Osteoblast (primary cell): ENCODE measurements at regions not wholly inside any gene's neighbourhood (a gene's known extent, or its start where the extent isn't known, plus 50 kb on each side); places are given as distances from the start of the nearest gene placed in this dataset.

Experiments
- DNase-seq: peaks from one replicate; pipeline ENCODE4 v3.0.0; 2011; ENCODE audit warnings: low spot score, mixed read lengths; ENCODE audit not compliant: insufficient read length; ENCODE audit errors: missing footprints
- H2AFZ ChIP-seq: 2 replicates; pipeline ENCODE4 v1.6.0; 2011; ENCODE audit warnings: mild to moderate bottlenecking, low read length
- H3K27ac ChIP-seq: 2 replicates; pipeline ENCODE4 v1.5.1; 2011; ENCODE audit warnings: mild to moderate bottlenecking, low read depth, low read length, moderate library complexity
- H3K27me3 ChIP-seq: 2 replicates; pipeline ENCODE4 v1.6.0; 2012; ENCODE audit warnings: mild to moderate bottlenecking, control low read depth, inconsistent platforms, low read length, moderate library complexity; ENCODE audit not compliant: insufficient read depth
- H3K36me3 ChIP-seq: 2 replicates; pipeline ENCODE4 v1.5.1; 2011; ENCODE audit warnings: mild to moderate bottlenecking, low read length, control low read depth, moderate library complexity; ENCODE audit not compliant: insufficient read depth
- H3K4me1 ChIP-seq: 2 replicates; pipeline ENCODE4 v1.5.1; 2011; ENCODE audit warnings: mild to moderate bottlenecking, low read length, control low read depth, moderate library complexity; ENCODE audit not compliant: insufficient read depth
- H3K4me2 ChIP-seq: 2 replicates; pipeline ENCODE4 v1.6.0; 2011; ENCODE audit warnings: mild to moderate bottlenecking, low read length; ENCODE audit not compliant: insufficient read depth
- H3K4me3 ChIP-seq: fragments of 200-600 bp; sonication (generic); 3 replicates; pipeline ENCODE4 v1.5.1; 2012; ENCODE audit warnings: mild to moderate bottlenecking, low read length, inconsistent platforms; ENCODE audit not compliant: insufficient read depth
- H3K79me2 ChIP-seq: 2 replicates; pipeline ENCODE4 v1.6.0; 2012; ENCODE audit warnings: mild to moderate bottlenecking, low read length, control low read depth, inconsistent platforms; ENCODE audit not compliant: insufficient read depth
- H3K9me3 ChIP-seq: 2 replicates; pipeline ENCODE4 v1.5.1; 2011; ENCODE audit warnings: low read depth, low read length, control low read depth
- H4K20me1 ChIP-seq: 2 replicates; pipeline ENCODE4 v1.6.0; 2012; ENCODE audit warnings: mild to moderate bottlenecking, low read length, control low read depth; ENCODE audit not compliant: insufficient read depth
- CTCF ChIP-seq: IDR thresholded peaks from 2 replicates; pipeline ENCODE4 v1.5.1; 2011; ENCODE audit warnings: mild to moderate bottlenecking, low read depth, low read length, moderate library complexity; ENCODE audit errors: extremely low read depth

- Histone ChIP-seq H2AFZ (no peak overlapping the region), H3K36me3 (no peaks in the 10 kb centered on the region), H3K27me3 (no peaks in the 10 kb centered on the region), H3K4me3 (no peak overlapping the region), H3K27ac (no peak overlapping the region), H3K4me1 (no peaks in the 10 kb centered on the region), H3K79me2 (no peaks in the 10 kb centered on the region), H4K20me1 (no peaks in the 10 kb centered on the region), H3K9me3 (peaks cover 2% of the 10 kb centered on the region), H3K4me2 (no peak overlapping the region)
- TF ChIP-seq CTCF: no peak
- no peak for DNase-seq
Observed at GRCh38 chr6:156258981-156259380, 518.2 kb upstream of the ARID1B start.

GRCh38 chr6:156256161-156256560, 521.0 kb upstream of the ARID1B start:
- TF ChIP-seq CTCF: no peak
- Histone ChIP-seq H2AFZ (no peak overlapping the region), H3K4me2 (no peak overlapping the region), H3K27ac (no peak overlapping the region), H3K79me2 (no peaks in the 10 kb centered on the region), H3K9me3 (peaks cover 2% of the 10 kb centered on the region), H3K4me3 (no peak overlapping the region), H3K4me1 (no peaks in the 10 kb centered on the region), H3K27me3 (no peaks in the 10 kb centered on the region), H4K20me1 (no peaks in the 10 kb centered on the region), H3K36me3 (no peaks in the 10 kb centered on the region)
- no peak for DNase-seq

- Histone ChIP-seq H3K79me2 (no peaks in the 10 kb centered on the region), H3K27ac (no peak overlapping the region), H3K9me3 (peaks cover 2% of the 10 kb centered on the region), H2AFZ (no peak overlapping the region), H4K20me1 (no peaks in the 10 kb centered on the region), H3K4me3 (no peak overlapping the region), H3K4me1 (no peaks in the 10 kb centered on the region), H3K36me3 (no peaks in the 10 kb centered on the region), H3K27me3 (no peaks in the 10 kb centered on the region), H3K4me2 (no peak overlapping the region)
- TF ChIP-seq CTCF: no peak
- DNase-seq: no peak
Observed at GRCh38 chr6:156254240-156254639, 522.9 kb upstream of the ARID1B start.

GRCh38 chr6:156250593-156250992, 526.6 kb upstream of the ARID1B start:
- Histone ChIP-seq H3K27ac (no peak overlapping the region), H3K4me1 (no peaks in the 10 kb centered on the region), H3K79me2 (no peaks in the 10 kb centered on the region), H3K4me2 (no peak overlapping the region), H4K20me1 (no peaks in the 10 kb centered on the region), H2AFZ (no peak overlapping the region), H3K27me3 (no peaks in the 10 kb centered on the region), H3K9me3 (no peaks in the 10 kb centered on the region), H3K4me3 (no peak overlapping the region), H3K36me3 (no peaks in the 10 kb centered on the region)
- TF ChIP-seq CTCF: no peak
- no peak for DNase-seq
